Ascending aorta (tissue), 2 donors: ENCODE measurements at regions not wholly inside any gene's neighbourhood (a gene's known extent, or its start where the extent isn't known, plus 50 kb on each side); places are given as distances from the start of the nearest gene placed in this dataset.

Source experiments
- DNase-seq, 2 donors: peaks; one replicate each; pipeline ENCODE4 v3.0.0-alpha.2; 2019; ENCODE audit warnings: low spot score in 2 of 2
- H3K27ac ChIP-seq, 2 donors: fragments of 200-600 bp; sonication (generic); one replicate each; pipeline ENCODE4 v1.5.1; 2016 to 2017; ENCODE audit warnings: mild to moderate bottlenecking in 1 of 2
- H3K27me3 ChIP-seq: fragments of 200-600 bp; sonication (generic); one replicate; pipeline ENCODE4 v1.5.1; 2017
- H3K36me3 ChIP-seq, 2 donors: fragments of 200-600 bp; sonication (generic); one replicate each; pipeline ENCODE4 v1.5.1; 2016
- H3K4me1 ChIP-seq, 2 donors: fragments of 200-600 bp; sonication (generic); one replicate each; pipeline ENCODE4 v1.5.1; 2016 to 2017; ENCODE audit warnings: mild to moderate bottlenecking in 1 of 2
- H3K4me3 ChIP-seq, 2 donors: fragments of 200-600 bp; sonication (generic); one replicate each; pipeline ENCODE4 v1.5.1; 2016 to 2017; ENCODE audit warnings: mild to moderate bottlenecking in 1 of 2
- H3K9me3 ChIP-seq, 2 donors: fragments of 200-600 bp; sonication (generic); one replicate each; pipeline ENCODE4 v1.5.1; 2016
- intact Hi-C: fragments of 100-400 bp; cut with DNase I; formaldehyde crosslinking; loops from one replicate; pipeline ENCODE4 v1.15.1; 2023
- TF ChIP-seq, protein P1 (sequence below), 3 experiments: fragments of 200-600 bp in 2 of 3; fragments of 450-650 bp in 1 of 3; sonication (generic) in 2 of 3; IDR thresholded peaks; one replicate each; pipeline ENCODE4 v1.5.1; 2016 to 2019; ENCODE audit warnings: antibody characterized with exemption in 3 of 3, mild to moderate bottlenecking in 1 of 3, moderate library complexity in 1 of 3

DNA sequence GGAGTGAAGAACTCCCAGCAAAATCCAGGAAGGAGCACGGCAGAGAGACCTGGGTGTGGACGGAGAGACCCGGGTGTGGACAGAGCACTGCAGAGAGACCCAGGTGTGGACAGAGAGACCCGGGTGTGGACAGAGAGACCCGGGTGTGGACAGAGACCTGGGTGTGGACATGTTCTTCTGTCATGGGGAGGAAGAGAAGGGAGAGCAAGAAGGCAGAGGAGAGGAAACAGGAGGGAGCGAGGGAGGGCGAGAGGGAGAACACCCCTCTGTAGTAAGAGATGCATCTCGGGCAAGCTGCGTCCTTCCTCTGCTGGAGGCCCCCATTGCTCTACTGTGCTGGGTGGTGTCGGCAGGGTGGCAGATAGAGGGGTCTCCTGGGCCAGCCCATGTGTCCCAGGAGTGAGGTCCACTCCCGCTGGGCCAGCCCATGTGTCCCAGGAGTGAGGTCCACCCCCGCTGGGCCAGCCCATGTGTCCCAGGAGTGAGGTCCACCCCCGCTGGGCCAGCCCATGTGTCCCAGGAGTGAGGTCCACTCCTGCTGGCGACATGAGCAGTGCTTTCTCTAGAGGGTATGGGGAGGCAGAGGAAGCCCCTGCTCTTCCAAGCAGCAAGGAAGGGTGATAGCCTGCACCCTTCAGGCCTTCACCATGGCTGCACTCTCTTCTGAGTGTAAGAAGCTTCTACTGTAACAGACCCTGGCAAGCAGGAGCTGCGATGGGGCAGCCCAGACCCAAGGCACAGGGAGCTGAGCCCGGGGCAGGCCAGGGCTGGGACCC, 934.2 kb downstream of the BRD1 start:
- Histone ChIP-seq H3K4me3 (no peak overlapping the region), H3K27ac (no peak overlapping the region), H3K9me3 (peaks cover 0 to 3% of the 10 kb centered on the region in 2 donors), H3K4me1 (no peaks in the 10 kb centered on the region), H3K36me3 (no peaks in the 10 kb centered on the region), H3K27me3 (no peaks in the 10 kb centered on the region)
- intact Hi-C loops, result no loop called here
- TF ChIP-seq, protein P1, sequence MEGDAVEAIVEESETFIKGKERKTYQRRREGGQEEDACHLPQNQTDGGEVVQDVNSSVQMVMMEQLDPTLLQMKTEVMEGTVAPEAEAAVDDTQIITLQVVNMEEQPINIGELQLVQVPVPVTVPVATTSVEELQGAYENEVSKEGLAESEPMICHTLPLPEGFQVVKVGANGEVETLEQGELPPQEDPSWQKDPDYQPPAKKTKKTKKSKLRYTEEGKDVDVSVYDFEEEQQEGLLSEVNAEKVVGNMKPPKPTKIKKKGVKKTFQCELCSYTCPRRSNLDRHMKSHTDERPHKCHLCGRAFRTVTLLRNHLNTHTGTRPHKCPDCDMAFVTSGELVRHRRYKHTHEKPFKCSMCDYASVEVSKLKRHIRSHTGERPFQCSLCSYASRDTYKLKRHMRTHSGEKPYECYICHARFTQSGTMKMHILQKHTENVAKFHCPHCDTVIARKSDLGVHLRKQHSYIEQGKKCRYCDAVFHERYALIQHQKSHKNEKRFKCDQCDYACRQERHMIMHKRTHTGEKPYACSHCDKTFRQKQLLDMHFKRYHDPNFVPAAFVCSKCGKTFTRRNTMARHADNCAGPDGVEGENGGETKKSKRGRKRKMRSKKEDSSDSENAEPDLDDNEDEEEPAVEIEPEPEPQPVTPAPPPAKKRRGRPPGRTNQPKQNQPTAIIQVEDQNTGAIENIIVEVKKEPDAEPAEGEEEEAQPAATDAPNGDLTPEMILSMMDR (IDR thresholded peaks at IDR 0.05), result no peak
- no peak for DNase-seq

DNA sequence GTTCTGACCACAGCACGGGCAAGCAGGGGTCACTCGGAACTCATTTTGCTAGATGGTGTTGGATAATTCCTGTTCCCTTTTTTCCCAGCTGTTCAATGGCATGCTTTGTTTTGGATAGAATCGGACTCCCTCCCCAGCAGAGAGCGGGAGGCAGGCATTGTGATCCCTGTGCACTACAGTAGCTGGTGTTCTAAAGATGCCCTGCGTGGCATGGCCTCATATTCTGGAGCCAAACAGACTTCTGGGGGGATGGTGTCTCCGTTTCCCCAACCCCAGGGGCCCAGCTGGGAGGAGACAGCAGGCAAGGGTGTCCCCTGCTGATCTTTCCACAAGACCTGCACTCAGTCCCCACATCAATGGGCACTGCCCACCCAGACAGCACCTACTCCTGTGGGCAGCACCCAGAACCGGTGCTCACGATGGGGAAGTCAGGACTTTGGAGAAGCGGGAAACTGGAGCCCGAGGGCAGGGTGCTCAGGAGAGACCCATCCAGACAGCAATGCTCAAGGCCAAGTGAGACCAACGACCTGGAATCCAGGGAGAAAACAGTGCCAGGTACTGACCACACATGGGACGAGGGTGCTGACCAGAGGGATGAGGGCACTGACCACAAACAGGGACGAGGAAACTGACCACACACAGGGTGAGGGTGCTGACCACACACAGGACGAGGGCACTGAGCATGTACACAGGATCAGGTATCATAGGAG, 934.9 kb downstream of the BRD1 start:
- H3K4me1 ChIP-seq, result no peaks in the 10 kb centered on the region
- no peak overlapping the region for H3K27ac ChIP-seq
- intact Hi-C loops, result no loop called here
- TF ChIP-seq, protein P1 (IDR thresholded peaks at IDR 0.05), result no peak
- no peak overlapping the region for H3K4me3 ChIP-seq
- DNase-seq, result no peak
- no peaks in the 10 kb centered on the region for H3K36me3 ChIP-seq
- peaks cover 0 to 3% of the 10 kb centered on the region in 2 donors for H3K9me3 ChIP-seq
- H3K27me3 ChIP-seq, result no peaks in the 10 kb centered on the region

DNA sequence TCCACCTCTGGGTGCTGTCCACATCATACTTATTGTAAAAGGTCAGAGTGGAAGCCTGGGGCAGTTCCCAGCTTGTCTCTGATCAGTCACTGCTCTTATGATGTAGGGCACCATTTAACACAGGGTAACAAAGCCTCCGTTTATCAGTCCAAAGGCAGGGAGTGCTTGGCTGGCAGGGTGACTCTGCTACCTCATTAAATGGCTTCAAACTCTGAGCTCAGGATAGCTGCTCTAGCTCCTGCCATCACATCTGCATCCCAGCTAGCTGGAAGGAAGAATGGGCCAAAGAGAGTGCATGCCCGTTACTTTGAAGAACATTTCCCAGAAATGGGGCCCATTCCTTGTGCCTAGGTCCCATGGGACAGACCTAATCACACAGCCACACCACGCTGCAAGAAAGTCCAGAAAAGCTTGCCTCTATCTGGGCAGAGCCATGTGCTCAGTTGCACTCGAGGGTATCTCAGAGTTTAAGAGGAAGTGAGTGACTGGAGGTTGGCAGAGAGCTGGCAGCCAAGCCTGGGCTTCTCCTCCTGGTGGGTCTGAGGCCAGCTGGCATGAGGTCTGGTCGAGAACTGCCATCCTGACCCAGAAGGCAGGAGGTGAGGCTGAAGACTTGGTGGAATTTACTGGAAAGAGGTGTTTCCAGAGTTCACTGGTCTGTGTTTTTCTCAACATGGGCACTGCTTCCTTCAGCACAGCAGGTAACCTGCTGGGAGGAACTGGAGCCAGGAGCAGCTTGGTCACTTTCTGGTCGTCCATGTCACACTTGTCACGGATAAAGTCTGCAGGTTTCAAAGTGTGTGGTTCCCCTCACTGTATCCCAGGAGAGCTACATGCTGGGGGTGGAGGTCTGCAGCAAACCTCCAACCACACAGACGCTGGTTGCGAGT, 935.7 kb downstream of the BRD1 start:
- Histone ChIP-seq H3K9me3 (peaks cover 0 to 3% of the 10 kb centered on the region in 2 donors), H3K4me1 (no peaks in the 10 kb centered on the region), H3K4me3 (no peak overlapping the region), H3K27ac (no peak overlapping the region), H3K27me3 (no peaks in the 10 kb centered on the region), H3K36me3 (no peaks in the 10 kb centered on the region)
- DNase-seq, result no peak
- TF ChIP-seq, protein P1 (IDR thresholded peaks at IDR 0.05), result no peak
- intact Hi-C loops, result no loop called here

DNA sequence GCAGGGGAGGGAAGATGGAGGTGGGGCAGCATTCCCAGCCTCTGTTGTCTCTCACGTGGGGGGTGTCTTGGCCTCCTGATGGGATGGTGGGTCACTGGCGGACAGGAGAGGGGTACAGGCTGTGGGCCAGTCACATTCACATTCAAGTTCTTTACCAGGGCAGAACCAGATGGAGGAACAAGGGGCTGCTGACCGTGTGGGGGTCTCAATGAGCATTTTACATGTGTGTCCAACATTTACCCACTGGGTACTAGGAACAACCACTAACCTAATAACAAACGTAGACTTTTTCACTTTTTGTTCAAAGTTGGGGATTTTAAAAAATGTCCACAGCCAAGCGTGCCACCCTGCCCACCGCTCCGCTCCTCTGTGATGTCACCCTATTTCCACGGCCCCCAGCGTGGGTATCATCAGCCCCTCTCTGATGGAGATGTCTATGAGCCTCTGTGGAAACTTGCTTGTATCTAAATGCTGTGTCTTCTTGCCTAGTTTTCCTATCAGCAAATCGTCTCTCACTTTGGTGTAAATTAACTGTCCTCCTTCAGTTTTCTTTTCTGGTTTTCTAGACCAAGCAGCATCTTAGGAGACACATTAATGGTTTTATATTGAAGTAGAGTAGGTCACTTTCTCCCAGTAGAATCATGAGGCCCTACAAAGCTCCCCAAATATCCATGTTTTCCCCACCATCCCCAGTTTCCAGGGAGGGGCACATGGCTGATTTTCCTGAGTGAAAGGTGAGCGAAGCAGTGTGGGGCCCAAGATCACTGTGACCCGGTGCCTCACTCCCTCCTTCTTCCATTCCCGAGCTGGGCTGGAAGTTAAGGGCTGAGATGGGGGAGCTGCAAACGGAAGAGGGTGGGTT, 936.7 kb downstream of the BRD1 start:
- H3K4me1 ChIP-seq, result no peaks in the 10 kb centered on the region
- no peak overlapping the region for H3K27ac ChIP-seq
- TF ChIP-seq, protein P1 (IDR thresholded peaks at IDR 0.05), result no peak
- DNase-seq, result no peak
- no peaks in the 10 kb centered on the region for H3K36me3 ChIP-seq
- intact Hi-C loops, result no loop called here
- no peak overlapping the region for H3K4me3 ChIP-seq
- H3K27me3 ChIP-seq, result no peaks in the 10 kb centered on the region
- peaks cover 0 to 3% of the 10 kb centered on the region in 2 donors for H3K9me3 ChIP-seq
